Activated CD4-positive, alpha-beta memory T cell treated with anti-CD3 and anti-CD28 coated beads, Interleukin-2, amount 10 ng/mL, durations not matched to agents 7 days and 5 days (primary cell): ENCODE measurements at regions not wholly inside any gene's neighbourhood (a gene's known extent, or its start where the extent isn't known, plus 50 kb on each side); places are given as distances from the start of the nearest gene placed in this dataset.

Experiments
- CTCF ChIA-PET: fragments of 350-600 bp; sonication (Branson Sonifier 250); formaldehyde crosslinking; loops from one replicate; lab custom pipeline; 2021; ENCODE audit warnings: antibody characterized with exemption, inconsistent platforms; lab: Charles Lee
- POLR2A ChIA-PET: fragments of 350-600 bp; sonication (Branson Sonifier 250); formaldehyde crosslinking; loops from one replicate; lab custom pipeline; 2021; ENCODE audit warnings: antibody characterized with exemption; lab: Charles Lee
- DNase-seq: peaks from one replicate; pipeline ENCODE4 v3.0.0-alpha.2; 2020
- H3K27ac Mint-ChIP-seq: one replicate; pipeline ENCODE4 v1.8.0; 2021; ENCODE audit warnings: mild to moderate bottlenecking, mixed read lengths
- H3K27me3 Mint-ChIP-seq: one replicate; pipeline ENCODE4 v1.8.0; 2021; ENCODE audit warnings: mixed read lengths
- H3K36me3 Mint-ChIP-seq: one replicate; pipeline ENCODE4 v1.8.0; 2021; ENCODE audit warnings: low read depth, mixed read lengths
- H3K4me1 Mint-ChIP-seq: one replicate; pipeline ENCODE4 v1.8.0; 2021; ENCODE audit warnings: mixed read lengths
- H3K4me3 Mint-ChIP-seq: one replicate; pipeline ENCODE4 v1.8.0; 2021; ENCODE audit warnings: mild to moderate bottlenecking, mixed read lengths
- H3K9me3 Mint-ChIP-seq: one replicate; pipeline ENCODE4 v1.8.0; 2021; ENCODE audit warnings: mixed read lengths

GRCh38 chr16:86049641-86050040 lies 150.7 kb downstream of the IRF8 start:
- Mint-ChIP-seq H3K4me3 (no peak overlapping the region), H3K36me3 (no peaks in the 10 kb centered on the region), H3K27ac (no peak overlapping the region)

GRCh38 chr16:86050111-86050510 lies 151.1 kb downstream of the IRF8 start:
- peaks cover 5% of the 10 kb centered on the region for H3K4me1 Mint-ChIP-seq
- H3K9me3 Mint-ChIP-seq = no peaks in the 10 kb centered on the region
- ChIA-PET POLR2A (no interaction called here), CTCF (no interaction called here)
- peaks cover 15% of the 10 kb centered on the region for H3K27me3 Mint-ChIP-seq
- no peak overlapping the region for H3K27ac Mint-ChIP-seq
- no peaks in the 10 kb centered on the region for H3K36me3 Mint-ChIP-seq
- no peak for DNase-seq
- H3K4me3 Mint-ChIP-seq = no peak overlapping the region

More at GRCh38 chr16:86049641-86050040, 150.7 kb downstream of the IRF8 start:
- Mint-ChIP-seq H3K9me3 (no peaks in the 10 kb centered on the region), H3K27me3 (peaks cover 15% of the 10 kb centered on the region), H3K4me1 (peaks cover 7% of the 10 kb centered on the region)
- no peak for DNase-seq
- ChIA-PET POLR2A (no interaction called here), CTCF (no interaction called here)

GRCh38 chr16:86050591-86051367 lies 151.8 kb downstream of the IRF8 start:
- no peak overlapping the region for H3K27ac Mint-ChIP-seq
- H3K4me3 Mint-ChIP-seq = no peak overlapping the region
- POLR2A ChIA-PET = no interaction called here

GRCh38 chr16:86051368-86052114 lies 152.6 kb downstream of the IRF8 start:
- H3K9me3 Mint-ChIP-seq = no peaks in the 10 kb centered on the region
- no peaks in the 10 kb centered on the region for H3K36me3 Mint-ChIP-seq
- H3K4me1 Mint-ChIP-seq = no peaks in the 10 kb centered on the region
- H3K27ac Mint-ChIP-seq = no peak overlapping the region
- no peak for DNase-seq
- H3K4me3 Mint-ChIP-seq = no peak overlapping the region
- ChIA-PET CTCF (no interaction called here), POLR2A (no interaction called here)
- peaks cover 12% of the 10 kb centered on the region for H3K27me3 Mint-ChIP-seq

More at GRCh38 chr16:86050591-86051367, 151.8 kb downstream of the IRF8 start:
- DNase-seq = no peak
- Mint-ChIP-seq H3K36me3 (no peaks in the 10 kb centered on the region), H3K9me3 (no peaks in the 10 kb centered on the region), H3K27me3 (peaks cover 15% of the 10 kb centered on the region), H3K4me1 (no peaks in the 10 kb centered on the region)
- CTCF ChIA-PET = no interaction called here

GRCh38 chr16:86052115-86052670 lies 153.2 kb downstream of the IRF8 start:
- Mint-ChIP-seq H3K9me3 (no peaks in the 10 kb centered on the region), H3K4me1 (no peaks in the 10 kb centered on the region), H3K27me3 (peaks cover 9% of the 10 kb centered on the region), H3K27ac (no peak overlapping the region), H3K36me3 (no peaks in the 10 kb centered on the region), H3K4me3 (no peak overlapping the region)
- no peak for DNase-seq
- ChIA-PET CTCF (no interaction called here), POLR2A (no interaction called here)

- no peak for DNase-seq
- no peaks in the 10 kb centered on the region for H3K9me3 Mint-ChIP-seq
- H3K4me1 Mint-ChIP-seq = no peaks in the 10 kb centered on the region
- no peaks in the 10 kb centered on the region for H3K36me3 Mint-ChIP-seq
- H3K27me3 Mint-ChIP-seq = peaks cover 7% of the 10 kb centered on the region
- CTCF ChIA-PET = interaction anchor here (1.0 kb wide), 1 partner anchor 234 kb away, joined by 4 read pairs; no protein-coding TSS in a partner anchor
- no peak overlapping the region for H3K27ac Mint-ChIP-seq
- POLR2A ChIA-PET = no interaction called here
- no peak overlapping the region for H3K4me3 Mint-ChIP-seq
Observed at GRCh38 chr16:86052926-86053325, 154.0 kb downstream of the IRF8 start.

GRCh38 chr16:86059253-86060171 lies 160.6 kb downstream of the IRF8 start:
- Mint-ChIP-seq H3K36me3 (no peaks in the 10 kb centered on the region), H3K9me3 (no peaks in the 10 kb centered on the region), H3K27me3 (peaks cover 9% of the 10 kb centered on the region), H3K4me1 (no peaks in the 10 kb centered on the region), H3K27ac (no peak overlapping the region), H3K4me3 (no peak overlapping the region)
- POLR2A ChIA-PET = no interaction called here
- CTCF ChIA-PET = no interaction called here
- no peak for DNase-seq

GRCh38 chr16:86060381-86061317 lies 161.7 kb downstream of the IRF8 start:
- H3K36me3 Mint-ChIP-seq = no peaks in the 10 kb centered on the region

GRCh38 chr16:86061318-86061695 lies 162.3 kb downstream of the IRF8 start:
- Mint-ChIP-seq H3K36me3 (no peaks in the 10 kb centered on the region), H3K27ac (no peak overlapping the region), H3K9me3 (no peaks in the 10 kb centered on the region), H3K27me3 (peaks cover 9% of the 10 kb centered on the region), H3K4me1 (no peaks in the 10 kb centered on the region), H3K4me3 (no peak overlapping the region)
- DNase-seq = no peak
- ChIA-PET CTCF (no interaction called here), POLR2A (no interaction called here)

More at GRCh38 chr16:86060381-86061317, 161.7 kb downstream of the IRF8 start:
- ChIA-PET POLR2A (no interaction called here), CTCF (no interaction called here)
- no peak overlapping the region for H3K4me3 Mint-ChIP-seq
- H3K9me3 Mint-ChIP-seq = no peaks in the 10 kb centered on the region
- no peak for DNase-seq
- no peaks in the 10 kb centered on the region for H3K4me1 Mint-ChIP-seq
- no peak overlapping the region for H3K27ac Mint-ChIP-seq
- H3K27me3 Mint-ChIP-seq = peaks cover 9% of the 10 kb centered on the region

GRCh38 chr16:86061721-86062120 lies 162.8 kb downstream of the IRF8 start:
- CTCF ChIA-PET = no interaction called here
- H3K4me1 Mint-ChIP-seq = no peaks in the 10 kb centered on the region
- peaks cover 9% of the 10 kb centered on the region for H3K27me3 Mint-ChIP-seq
- DNase-seq = no peak
- H3K36me3 Mint-ChIP-seq = no peaks in the 10 kb centered on the region
- H3K9me3 Mint-ChIP-seq = no peaks in the 10 kb centered on the region
- POLR2A ChIA-PET = no interaction called here
- H3K27ac Mint-ChIP-seq = no peak overlapping the region
- no peak overlapping the region for H3K4me3 Mint-ChIP-seq

- Mint-ChIP-seq H3K27ac (no peak overlapping the region), H3K36me3 (no peaks in the 10 kb centered on the region), H3K9me3 (no peaks in the 10 kb centered on the region), H3K4me1 (no peaks in the 10 kb centered on the region), H3K4me3 (no peak overlapping the region), H3K27me3 (peaks cover 9% of the 10 kb centered on the region)
- POLR2A ChIA-PET = no interaction called here
- DNase-seq = no peak
- CTCF ChIA-PET = no interaction called here
Observed at GRCh38 chr16:86062271-86062965, 163.5 kb downstream of the IRF8 start.
